Fibroblast of skin of scalp (primary cell): ENCODE measurements at regions not wholly inside any gene's neighbourhood (a gene's known extent, or its start where the extent isn't known, plus 50 kb on each side); places are given as distances from the start of the nearest gene placed in this dataset.
A peak's percentile ranks its signal among the peaks of the same experiment; 100 is the strongest.

Source experiments
- DNase-seq: peaks from one replicate; pipeline ENCODE4 v3.0.0-alpha.2; 2013

DNA sequence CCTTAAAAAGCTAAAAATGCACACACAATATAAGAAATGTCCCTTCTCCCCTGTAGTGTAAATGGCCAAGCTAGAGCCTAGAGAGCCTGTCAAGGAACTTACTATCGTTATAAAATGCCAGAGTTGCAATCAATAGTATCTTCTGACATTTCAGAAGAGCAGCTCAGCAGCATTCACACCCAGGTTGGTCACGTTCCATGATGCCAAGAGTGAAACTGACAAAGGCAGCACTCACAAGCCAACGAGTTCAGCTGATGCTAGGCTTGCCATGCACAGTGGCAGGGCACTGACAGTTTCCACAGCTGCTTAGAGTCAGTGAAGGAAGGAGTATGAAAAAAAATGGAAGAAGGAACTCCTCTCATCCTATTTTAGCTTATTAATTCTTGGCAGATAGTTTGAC, 331.4 kb upstream of the CCDC54 start:
- no peak for DNase-seq

DNA sequence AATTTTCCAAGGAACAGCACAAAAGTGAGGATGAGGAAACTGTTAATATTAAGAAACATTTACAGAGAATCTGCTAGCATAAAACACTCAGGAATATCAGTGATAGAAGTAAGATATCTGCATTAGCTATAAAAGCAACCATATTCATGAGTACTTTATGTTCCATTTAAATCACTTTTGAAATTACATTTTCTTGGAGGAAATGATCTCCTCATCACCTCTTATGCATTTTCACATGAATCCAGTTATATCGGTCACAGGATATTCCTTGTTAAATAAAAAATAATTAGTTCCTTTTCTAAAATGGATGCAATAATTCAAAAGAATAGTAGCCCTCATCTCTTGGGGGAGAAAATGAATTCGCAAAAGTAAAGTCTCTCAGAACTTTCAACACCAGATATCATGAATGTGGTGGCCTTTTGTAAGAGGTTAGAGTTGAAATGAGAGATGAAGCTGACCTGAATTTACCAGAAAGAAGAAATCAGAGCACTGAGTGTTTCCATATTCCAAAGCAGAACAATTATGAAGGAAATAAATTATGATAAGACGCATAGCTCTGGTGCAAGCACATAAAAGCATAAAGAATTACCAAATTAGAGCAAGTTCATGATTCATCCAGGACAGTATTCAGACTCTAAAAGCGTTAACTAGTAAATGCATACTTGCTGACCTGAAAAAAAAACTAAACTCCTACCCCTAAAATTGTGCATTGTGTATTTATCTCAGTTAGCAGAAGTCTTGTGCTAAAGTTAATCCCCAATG, 321.9 kb upstream of the CCDC54 start:
- DNase-seq = no peak

DNA sequence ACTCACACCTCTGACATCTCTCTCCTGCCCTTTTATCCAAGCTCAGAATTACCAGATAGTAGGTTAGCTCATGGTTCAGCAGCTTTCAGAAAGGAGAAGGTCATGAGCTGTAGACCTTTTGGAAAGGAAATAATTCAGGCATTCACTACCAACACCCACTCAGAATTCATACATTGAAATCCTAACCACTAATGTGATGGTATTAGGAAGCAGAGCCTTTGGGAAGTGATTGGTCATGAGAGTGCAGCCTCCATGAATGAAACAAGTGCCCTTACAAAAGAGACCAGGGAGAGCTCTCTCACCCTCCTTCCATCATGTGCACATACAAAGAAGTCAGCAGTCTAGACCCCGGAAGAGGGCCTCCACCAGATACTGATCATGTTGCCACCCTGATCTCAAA, 315.8 kb upstream of the CCDC54 start:
- DNase-seq = no peak

- no peak for DNase-seq
Observed at GRCh38 chr3:107062310-107062709, 314.9 kb upstream of the CCDC54 start.

- peak; percentile 65 for DNase-seq
Observed at GRCh38 chr3:107062787-107063186, 314.5 kb upstream of the CCDC54 start.

DNA sequence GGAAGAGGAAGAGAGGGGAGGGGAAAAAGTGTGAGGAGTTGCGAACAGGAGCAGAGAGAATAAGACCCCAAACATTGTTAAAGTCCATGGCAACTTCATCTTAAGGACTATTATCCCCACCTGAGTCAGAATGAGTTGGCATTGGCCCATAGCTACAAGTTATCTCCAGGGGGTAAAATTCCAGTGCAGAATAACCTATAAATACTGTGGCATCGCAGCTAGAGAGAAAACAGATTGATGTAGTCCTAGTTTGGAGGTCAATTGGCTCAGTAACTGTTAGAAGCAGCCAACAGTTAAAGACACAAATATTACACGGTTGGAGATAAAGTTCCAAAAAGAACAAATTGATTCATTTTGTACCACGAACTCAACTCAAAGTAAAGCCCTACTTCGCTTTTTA, 313.9 kb upstream of the CCDC54 start:
- DNase-seq = peak; percentile 49

DNA sequence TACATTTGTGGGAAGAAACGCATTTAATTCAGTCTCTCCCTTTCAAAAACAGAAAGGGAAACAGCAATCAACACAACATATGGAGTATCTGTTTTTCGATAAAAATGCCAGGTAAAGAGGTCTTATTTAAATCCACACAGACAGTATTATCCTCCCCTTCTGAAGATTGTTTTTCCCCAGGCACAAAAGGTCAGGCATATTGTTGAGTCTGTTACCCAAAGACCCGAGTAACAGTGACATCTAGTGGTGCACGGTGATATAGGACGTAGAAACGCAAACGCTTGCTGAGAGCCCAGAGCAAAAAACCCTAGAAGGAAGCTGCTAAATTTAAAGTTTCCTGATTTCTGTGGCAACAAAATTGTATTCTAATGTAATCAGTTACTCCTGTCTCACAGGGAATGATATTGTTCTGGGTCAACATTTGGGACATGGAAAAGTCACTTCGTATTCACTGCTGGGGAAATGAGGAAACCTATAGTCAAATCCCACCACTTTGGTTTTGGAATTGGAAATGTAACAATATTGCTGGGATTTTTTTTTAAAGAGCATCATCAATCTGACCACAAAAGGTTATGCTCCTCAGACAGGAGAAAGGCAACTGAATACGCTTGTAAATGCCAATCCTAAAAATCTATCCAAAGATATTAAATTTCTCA, 312.7 kb upstream of the CCDC54 start:
- peak; percentile 86 for DNase-seq

DNA sequence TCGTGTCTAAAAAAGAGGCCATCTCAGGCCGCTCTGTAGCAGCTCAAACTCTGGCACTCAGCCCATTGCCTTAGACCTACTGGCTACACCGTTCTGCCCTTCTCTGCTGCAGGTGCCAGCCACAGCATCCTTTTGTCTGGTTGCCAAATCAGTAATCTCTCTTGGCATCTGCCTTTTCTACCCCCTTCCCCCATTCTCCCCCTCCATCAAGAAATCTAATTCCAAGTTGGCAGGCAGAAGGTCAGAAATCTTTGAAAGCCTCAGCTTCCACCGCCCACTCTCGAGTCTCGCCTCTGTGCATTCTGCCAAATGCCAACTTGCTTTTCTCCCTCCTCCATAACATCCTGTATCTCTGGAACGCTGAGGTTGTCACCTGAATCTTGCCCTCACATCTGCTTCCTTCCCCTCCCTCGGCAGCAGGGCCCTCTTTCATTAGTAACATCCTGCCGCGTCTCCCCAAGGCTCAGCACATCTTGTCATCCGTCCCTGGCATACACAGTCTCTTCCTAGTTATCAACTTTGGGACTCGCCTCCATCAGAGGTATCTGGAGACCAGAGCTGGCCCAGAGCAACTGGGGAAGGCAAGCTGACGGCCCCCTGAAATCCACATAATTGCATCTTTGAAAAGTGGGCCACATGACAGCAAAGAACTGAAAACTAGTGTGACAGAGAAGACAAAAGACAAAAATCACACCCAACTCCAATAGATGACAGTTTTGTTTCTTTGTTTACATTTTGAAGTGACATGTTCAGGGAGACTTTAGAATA, 312.0 kb upstream of the CCDC54 start:
- no peak for DNase-seq

- no peak for DNase-seq
Observed at GRCh38 chr3:107067421-107067820, 309.8 kb upstream of the CCDC54 start.

DNA sequence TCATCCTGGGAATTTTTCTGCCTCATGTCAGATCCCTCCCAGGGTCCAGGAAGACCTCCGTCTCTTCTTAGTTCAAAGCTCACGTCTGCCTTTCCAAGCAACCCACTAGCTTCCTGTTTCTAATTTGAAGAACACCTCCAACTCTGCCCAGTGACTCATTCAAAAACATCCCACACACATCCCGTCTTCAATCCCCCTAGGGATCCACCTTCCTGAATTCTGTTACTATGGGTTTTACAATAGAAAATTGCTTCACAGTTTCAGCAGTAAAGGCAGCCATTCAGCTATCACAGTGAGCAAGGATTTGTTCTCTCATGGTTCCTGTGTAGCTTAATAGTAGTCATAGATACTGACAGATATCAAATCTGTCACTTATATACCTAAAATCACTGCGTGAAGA, 308.3 kb upstream of the CCDC54 start:
- DNase-seq = peak; percentile 88

GRCh38 chr3:107076946-107077345, 300.3 kb upstream of the CCDC54 start:
- no peak for DNase-seq

GRCh38 chr3:107077391-107077790, 299.8 kb upstream of the CCDC54 start:
- DNase-seq = no peak

DNA sequence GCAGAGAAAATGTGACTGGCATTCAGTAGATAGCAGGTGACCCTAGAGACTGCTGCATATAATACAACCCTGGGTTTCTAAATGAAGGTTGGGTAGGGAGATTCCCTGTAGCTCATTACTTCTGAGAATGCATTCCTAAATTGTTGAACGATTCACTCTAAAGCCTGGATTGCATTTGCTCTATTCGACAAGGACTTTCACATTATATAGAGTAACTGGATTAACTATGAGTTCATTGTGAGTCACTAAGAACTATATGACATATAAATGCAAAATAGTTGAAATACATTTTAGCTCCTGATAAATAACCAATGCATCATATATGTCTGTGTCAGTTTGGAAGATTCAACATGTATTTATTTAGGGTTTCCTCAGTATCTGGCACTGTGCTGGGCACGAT, 294.7 kb upstream of the CCDC54 start:
- peak; percentile 47 for DNase-seq

DNA sequence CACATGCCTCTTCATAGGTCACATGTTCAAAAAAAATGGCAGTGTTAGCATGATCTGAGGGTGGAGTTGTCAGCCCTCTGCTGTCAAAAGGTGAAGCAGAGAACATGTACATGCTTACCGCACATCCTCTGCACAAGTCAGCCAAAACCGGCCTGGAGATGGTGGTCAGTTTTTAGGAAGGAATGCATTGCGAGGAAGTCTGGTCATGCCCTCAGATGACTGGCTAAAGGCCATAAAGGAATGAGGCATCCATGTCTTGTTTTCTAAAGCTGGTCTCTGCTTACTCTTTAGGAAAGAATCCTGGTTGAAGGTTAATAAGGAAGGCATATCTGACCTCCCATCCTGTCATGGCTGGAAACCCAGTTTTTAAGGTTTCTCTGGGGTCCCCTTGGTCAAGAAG, 292.0 kb upstream of the CCDC54 start:
- DNase-seq = peak; percentile 22

DNA sequence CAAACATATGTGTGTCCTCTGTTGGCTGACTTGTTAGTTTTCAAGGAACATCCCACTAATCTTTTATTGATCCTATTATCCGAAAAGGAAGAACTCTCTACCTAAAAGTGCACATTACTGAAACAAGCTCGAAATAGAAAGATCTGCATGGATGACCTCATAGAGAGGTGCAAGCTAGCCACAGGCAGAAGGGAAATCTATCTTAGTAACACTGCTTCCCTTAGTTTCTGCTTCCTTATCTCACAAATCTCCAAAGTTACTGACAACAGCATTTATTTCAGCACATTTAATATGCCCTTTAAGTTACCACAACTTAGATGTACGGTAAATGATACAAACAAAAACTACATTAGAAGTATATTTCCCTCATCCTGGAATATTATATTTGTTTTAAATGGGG, 285.1 kb upstream of the CCDC54 start:
- no peak for DNase-seq

- no peak for DNase-seq
Observed at GRCh38 chr3:107098864-107099263, 278.4 kb upstream of the CCDC54 start.

- DNase-seq = no peak
Observed at GRCh38 chr3:107100137-107100536, 277.1 kb upstream of the CCDC54 start.

DNA sequence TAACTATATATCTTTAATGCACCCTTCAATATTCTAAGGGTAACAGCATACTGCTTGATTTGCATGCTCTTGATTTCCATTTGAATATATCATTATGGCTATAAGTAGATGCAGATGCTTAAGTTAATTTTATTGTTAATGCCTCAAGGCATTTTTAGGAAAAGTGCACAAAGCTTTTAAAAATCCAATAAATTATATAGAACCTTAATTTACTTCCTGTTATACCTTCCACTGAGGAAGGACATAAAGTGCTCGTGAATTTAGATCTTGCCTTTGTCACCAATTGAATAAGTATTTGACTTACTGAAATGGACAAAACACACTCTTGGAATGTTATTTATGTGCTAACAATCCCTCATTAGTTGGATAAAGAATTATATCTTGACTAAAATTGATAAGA, 276.7 kb upstream of the CCDC54 start:
- no peak for DNase-seq

DNA sequence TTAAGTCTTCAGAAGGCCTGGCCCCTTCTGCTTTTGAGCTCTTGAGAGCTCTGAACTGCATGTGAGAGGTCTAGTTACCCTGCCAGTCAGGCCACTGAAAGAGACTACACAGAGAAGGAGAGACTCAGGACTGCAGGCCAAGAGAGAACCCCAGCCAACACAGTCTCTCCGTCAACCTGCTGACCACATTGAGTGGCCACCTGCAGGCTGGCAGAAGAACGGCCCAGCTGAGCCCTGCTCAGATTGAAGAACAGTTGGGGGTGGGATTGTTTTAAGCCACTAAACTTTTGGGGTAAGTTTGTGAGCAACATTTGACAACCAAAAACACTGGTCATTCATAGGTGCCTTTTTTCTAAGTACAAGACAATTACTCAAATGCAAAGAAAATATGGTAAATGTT, 273.5 kb upstream of the CCDC54 start:
- DNase-seq = no peak

- DNase-seq = peak; percentile 51
Observed at GRCh38 chr3:107106316-107106715, 270.9 kb upstream of the CCDC54 start.

GRCh38 chr3:107106907-107107306, 270.3 kb upstream of the CCDC54 start:
- no peak for DNase-seq

DNA sequence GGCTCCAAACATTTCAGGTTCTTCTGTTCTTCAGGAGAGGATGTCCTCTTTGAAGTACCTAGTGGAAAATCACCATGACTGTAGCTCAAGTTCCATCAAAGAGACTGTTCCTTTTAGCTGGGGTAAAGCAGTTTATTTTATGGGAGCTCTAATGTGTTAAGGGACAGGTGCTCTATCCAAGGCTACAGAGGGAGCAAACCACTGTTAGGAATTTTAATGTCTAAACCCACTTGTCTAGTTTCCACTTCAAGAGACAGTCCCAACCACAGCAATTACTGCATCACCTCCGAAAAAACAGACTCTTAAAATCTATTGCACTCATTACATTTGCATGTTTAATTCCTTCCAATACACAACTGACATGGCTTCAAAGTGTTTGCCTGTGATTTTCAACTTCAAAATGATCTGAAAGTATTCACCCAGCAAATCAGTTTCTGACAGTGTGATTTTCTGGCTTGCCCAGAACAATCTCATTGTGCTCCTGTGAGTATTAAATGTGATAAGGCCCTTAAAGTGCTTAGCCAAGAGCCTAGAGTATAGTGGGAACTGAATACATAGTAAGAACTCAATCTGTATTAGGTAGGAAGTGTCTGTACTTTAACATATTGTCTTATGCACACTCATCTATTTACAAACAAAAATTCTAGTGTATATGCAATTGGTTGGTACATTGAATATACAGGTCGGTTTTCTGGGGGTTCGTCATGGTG, 266.5 kb upstream of the CCDC54 start:
- DNase-seq = no peak

GRCh38 chr3:107111872-107112271, 265.4 kb upstream of the CCDC54 start:
- no peak for DNase-seq
